ENCODE measurements at regions not wholly inside any gene's neighbourhood (a gene's known extent, or its start where the extent isn't known, plus 50 kb on each side); places are given as distances from the start of the nearest gene placed in this dataset.

DNA sequence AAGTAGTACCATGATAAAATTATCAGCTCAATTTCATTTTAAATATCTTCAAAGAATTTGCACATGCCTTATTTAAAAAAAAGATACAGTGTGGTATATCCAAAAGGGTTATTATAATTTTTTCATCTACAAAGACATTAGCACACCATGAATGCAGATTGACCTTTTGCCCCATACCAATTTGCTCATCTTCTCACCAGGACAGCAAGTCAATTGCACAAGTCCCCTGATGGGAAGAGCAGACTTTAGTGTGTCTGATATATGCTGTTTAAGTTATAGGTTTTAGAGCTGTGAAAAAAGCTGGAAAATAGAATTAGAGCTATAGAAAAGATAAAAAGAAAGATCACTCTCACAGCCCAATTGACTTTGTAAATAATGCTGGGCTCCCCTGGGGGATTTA, 325.8 kb upstream of the CDH6 start (continued):
- TF ChIP-seq SP2 (IDR thresholded peaks at IDR 0.05; ENCODE audit: low read length) (no peak), SIX5 (IDR thresholded peaks at IDR 0.05; ENCODE audit: low read depth, low read length) (no peak)

All from H1 (cell line).